Neural crest cell (in vitro differentiated cells): ENCODE measurements at regions not wholly inside any gene's neighbourhood (a gene's known extent, or its start where the extent isn't known, plus 50 kb on each side); places are given as distances from the start of the nearest gene placed in this dataset.

Source experiments
- DNase-seq: peaks from one replicate; pipeline ENCODE4 v3.0.0; 2021; ENCODE audit warnings: low read depth, mixed read lengths, low spot score
- H3K27ac Mint-ChIP-seq: one replicate; pipeline ENCODE4 v1.8.0; 2021; ENCODE audit warnings: mild to moderate bottlenecking, mixed read lengths; ENCODE audit not compliant: unreplicated experiment
- H3K27me3 Mint-ChIP-seq: 2 replicates; pipeline ENCODE4 v1.8.0; 2021; ENCODE audit warnings: low read depth, mild to moderate bottlenecking, mixed read lengths
- H3K36me3 Mint-ChIP-seq: 2 replicates; pipeline ENCODE4 v1.8.0; 2021; ENCODE audit warnings: low read depth, mild to moderate bottlenecking, mixed read lengths
- H3K4me1 Mint-ChIP-seq: 2 replicates; pipeline ENCODE4 v1.8.0; 2021; ENCODE audit warnings: mixed read lengths
- H3K4me3 Mint-ChIP-seq: one replicate; pipeline ENCODE4 v1.8.0; 2021; ENCODE audit warnings: mild to moderate bottlenecking, mixed read lengths
- H3K9me3 Mint-ChIP-seq: 2 replicates; pipeline ENCODE4 v1.8.0; 2021; ENCODE audit warnings: mixed read lengths
- TF ChIP-seq, protein P1 (sequence below): fragments of 200-600 bp; sonication (generic); conservative IDR thresholded peaks from 2 replicates; pipeline ENCODE4 v1.5.0; 2021; ENCODE audit warnings: antibody characterized with exemption, mild to moderate bottlenecking

DNA sequence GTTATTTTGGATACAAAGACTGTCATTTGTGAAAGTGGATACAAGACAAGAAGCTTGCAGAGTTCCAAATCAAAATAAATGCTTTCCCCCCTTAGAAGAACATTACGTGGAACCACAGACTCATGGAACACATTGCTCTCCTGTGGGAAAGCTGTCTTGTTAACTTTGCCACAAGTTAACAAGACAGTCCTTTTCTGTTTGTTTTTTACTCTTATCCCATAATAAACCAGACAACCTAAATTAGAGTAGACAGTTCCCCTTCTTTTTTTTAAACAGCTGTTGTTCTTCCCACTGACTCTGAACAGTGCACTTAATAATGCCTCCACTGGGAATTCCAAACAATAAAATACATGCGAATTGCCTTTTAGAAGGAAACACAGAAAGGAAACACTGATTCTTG lies 255.3 kb upstream of the UBE2E2 start:
- peaks cover 22% of the 10 kb centered on the region for H3K4me1 Mint-ChIP-seq
- no peak overlapping the region for H3K27ac Mint-ChIP-seq
- peaks cover 3% of the 10 kb centered on the region for H3K36me3 Mint-ChIP-seq
- no peak overlapping the region for H3K4me3 Mint-ChIP-seq
- no peak for DNase-seq
- H3K27me3 Mint-ChIP-seq: no peaks in the 10 kb centered on the region
- TF ChIP-seq, protein P1, sequence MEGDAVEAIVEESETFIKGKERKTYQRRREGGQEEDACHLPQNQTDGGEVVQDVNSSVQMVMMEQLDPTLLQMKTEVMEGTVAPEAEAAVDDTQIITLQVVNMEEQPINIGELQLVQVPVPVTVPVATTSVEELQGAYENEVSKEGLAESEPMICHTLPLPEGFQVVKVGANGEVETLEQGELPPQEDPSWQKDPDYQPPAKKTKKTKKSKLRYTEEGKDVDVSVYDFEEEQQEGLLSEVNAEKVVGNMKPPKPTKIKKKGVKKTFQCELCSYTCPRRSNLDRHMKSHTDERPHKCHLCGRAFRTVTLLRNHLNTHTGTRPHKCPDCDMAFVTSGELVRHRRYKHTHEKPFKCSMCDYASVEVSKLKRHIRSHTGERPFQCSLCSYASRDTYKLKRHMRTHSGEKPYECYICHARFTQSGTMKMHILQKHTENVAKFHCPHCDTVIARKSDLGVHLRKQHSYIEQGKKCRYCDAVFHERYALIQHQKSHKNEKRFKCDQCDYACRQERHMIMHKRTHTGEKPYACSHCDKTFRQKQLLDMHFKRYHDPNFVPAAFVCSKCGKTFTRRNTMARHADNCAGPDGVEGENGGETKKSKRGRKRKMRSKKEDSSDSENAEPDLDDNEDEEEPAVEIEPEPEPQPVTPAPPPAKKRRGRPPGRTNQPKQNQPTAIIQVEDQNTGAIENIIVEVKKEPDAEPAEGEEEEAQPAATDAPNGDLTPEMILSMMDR: no peak
- H3K9me3 Mint-ChIP-seq: peaks cover 4% of the 10 kb centered on the region

DNA sequence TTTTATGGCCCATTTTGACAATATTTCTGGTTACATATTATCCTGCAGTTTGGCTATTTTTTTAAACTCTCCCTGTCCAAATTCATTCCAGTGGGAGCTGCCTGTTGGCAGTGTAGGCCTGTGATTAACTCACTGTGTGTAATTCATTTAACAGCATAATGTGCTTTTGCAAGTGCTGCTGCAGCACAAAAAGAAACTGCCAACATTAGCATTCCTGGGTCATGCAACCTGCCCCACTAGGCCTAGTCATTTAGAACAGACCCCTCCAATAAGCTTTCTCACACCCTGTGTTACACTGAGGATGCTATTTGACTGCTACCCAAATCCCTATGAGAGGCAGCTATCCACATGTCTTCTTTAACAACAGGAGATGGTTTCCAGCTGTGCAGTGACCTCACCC lies 251.2 kb upstream of the UBE2E2 start:
- TF ChIP-seq, protein P1: no peak
- no peak for DNase-seq
- peaks cover 38% of the 10 kb centered on the region for H3K4me1 Mint-ChIP-seq
- H3K36me3 Mint-ChIP-seq: peaks cover 3% of the 10 kb centered on the region
- H3K9me3 Mint-ChIP-seq: peaks cover 2% of the 10 kb centered on the region
- H3K4me3 Mint-ChIP-seq: no peak overlapping the region
- H3K27me3 Mint-ChIP-seq: no peaks in the 10 kb centered on the region
- no peak overlapping the region for H3K27ac Mint-ChIP-seq

DNA sequence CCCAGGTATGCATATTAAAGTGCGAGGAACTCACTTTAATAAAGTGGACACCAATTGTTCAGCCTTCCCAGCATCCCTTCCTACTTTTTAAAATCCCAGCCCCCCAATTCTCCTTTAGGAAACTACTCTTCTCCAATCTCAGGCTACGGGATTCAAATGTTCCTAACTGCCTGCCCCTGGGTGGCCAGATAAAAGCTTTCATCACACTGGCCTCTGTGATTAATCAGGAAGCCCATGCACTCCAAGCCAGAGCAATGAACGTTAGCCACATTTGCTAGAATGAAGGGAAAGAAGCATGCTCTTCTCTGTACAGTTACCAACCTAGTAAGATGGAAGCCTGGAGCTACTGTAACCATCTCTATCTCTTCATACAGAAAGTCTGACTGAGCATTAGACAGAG lies 250.3 kb upstream of the UBE2E2 start:
- H3K36me3 Mint-ChIP-seq: peaks cover 3% of the 10 kb centered on the region
- peaks cover 34% of the 10 kb centered on the region for H3K4me1 Mint-ChIP-seq
- H3K4me3 Mint-ChIP-seq: no peak overlapping the region
- H3K27ac Mint-ChIP-seq: peak overlapping the region; percentile 10
- no peak for DNase-seq
- no peaks in the 10 kb centered on the region for H3K27me3 Mint-ChIP-seq
- H3K9me3 Mint-ChIP-seq: peaks cover 2% of the 10 kb centered on the region
- TF ChIP-seq, protein P1: no peak

DNA sequence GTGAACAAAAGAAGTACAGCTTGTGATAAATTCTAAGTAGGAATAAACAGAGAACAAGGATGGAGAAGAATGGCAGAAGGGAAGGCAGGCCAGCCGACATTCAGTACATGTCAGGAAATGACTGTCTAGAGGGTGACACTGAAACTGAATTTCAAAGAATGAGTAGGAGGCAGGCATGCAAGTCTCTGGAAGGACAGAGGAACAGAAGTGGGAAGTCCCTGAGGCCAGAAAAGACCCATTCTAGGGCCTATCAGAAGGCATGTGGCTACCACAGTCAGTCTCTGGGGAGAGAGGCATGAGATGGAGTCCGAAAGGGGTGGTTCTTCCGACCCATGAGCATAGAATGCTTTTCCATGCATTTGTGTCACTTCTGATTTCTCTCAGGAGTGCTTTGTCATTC lies 243.5 kb upstream of the UBE2E2 start:
- TF ChIP-seq, protein P1: no peak
- Mint-ChIP-seq H3K27ac (no peak overlapping the region), H3K9me3 (no peaks in the 10 kb centered on the region), H3K36me3 (no peaks in the 10 kb centered on the region), H3K4me3 (no peak overlapping the region), H3K27me3 (peaks cover 8% of the 10 kb centered on the region), H3K4me1 (peaks cover 23% of the 10 kb centered on the region)
- DNase-seq: no peak

DNA sequence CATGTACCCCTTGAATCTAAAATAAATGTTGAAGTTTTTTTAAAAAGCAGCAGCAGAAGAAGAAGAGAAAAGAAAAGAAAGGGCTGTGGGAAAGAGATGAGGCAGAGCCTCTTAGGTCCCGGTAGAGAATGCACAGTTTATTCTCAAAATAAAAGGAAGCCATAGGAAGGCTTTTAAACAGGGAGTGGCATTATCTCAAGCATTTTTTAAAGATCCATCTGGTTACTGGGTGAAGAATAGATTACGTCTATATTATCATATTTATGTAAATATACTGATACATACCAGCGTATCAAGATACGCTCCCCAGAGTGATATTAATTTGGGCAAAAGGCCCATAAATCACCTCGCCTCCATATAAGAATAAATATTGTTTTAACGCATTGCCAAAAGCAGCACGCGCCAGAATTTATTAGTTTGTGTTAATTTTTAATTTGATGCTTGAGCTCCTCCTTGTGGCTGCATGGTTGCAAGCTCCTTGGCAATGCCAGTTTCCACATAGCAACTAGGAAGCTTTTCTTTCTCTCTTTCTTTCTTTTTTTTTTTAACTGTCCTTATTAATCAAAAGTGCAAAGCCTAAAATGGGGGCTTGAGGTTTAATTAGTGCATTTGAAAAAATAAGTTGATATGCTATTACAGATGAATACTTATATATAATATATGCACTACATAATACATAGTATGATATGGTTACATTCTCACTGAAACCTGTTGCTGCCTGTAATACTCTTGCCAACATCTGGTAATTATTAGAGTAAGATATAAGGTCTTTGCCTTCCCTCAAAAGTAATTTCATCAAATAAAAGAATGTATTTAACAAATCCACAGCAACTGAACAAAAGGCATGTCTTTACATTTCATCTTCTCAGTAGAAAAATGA lies 242.8 kb upstream of the UBE2E2 start:
- TF ChIP-seq, protein P1: peak; percentile 83
- peak; percentile 37 for DNase-seq
- H3K9me3 Mint-ChIP-seq: no peaks in the 10 kb centered on the region
- peaks cover 8% of the 10 kb centered on the region for H3K27me3 Mint-ChIP-seq
- peaks cover 23% of the 10 kb centered on the region for H3K4me1 Mint-ChIP-seq
- H3K4me3 Mint-ChIP-seq: no peak overlapping the region
- no peak overlapping the region for H3K27ac Mint-ChIP-seq
- no peaks in the 10 kb centered on the region for H3K36me3 Mint-ChIP-seq
